H9 (cell line): ENCODE measurements at regions not wholly inside any gene's neighbourhood (a gene's known extent, or its start where the extent isn't known, plus 50 kb on each side); places are given as distances from the start of the nearest gene placed in this dataset.

Experiments used
- DNase-seq: peaks from one replicate; pipeline ENCODE4 v3.0.0-alpha.2; 2017
- H2AFZ ChIP-seq: one replicate; pipeline ENCODE4 v1.6.1; 2013; ENCODE audit warnings: mild to moderate bottlenecking, low read length, control low read depth, moderate library complexity
- H2AK5ac ChIP-seq: 2 replicates; pipeline ENCODE4 v1.6.1; 2013; ENCODE audit warnings: low read length, control low read depth, mixed read lengths; ENCODE audit not compliant: insufficient read length
- H2BK120ac ChIP-seq: one replicate; pipeline ENCODE4 v1.6.1; 2013; ENCODE audit warnings: low read depth, mild to moderate bottlenecking, low read length, control low read depth, inconsistent platforms; ENCODE audit not compliant: poor library complexity, severe bottlenecking
- H2BK12ac ChIP-seq: 2 replicates; pipeline ENCODE4 v1.6.1; 2013; ENCODE audit warnings: low read length, control low read depth, mixed read lengths, low read depth; ENCODE audit not compliant: insufficient read length
- H2BK15ac ChIP-seq: 2 replicates; pipeline ENCODE4 v1.6.1; 2013; ENCODE audit warnings: low read depth, low read length, control low read depth
- H2BK20ac ChIP-seq: one replicate; pipeline ENCODE4 v1.6.1; 2013; ENCODE audit warnings: low read depth, mild to moderate bottlenecking, low read length, control low read depth, inconsistent platforms; ENCODE audit not compliant: poor library complexity, severe bottlenecking
- H2BK5ac ChIP-seq: 2 replicates; pipeline ENCODE4 v1.6.1; 2013; ENCODE audit warnings: low read length, control low read depth, mixed read lengths; ENCODE audit not compliant: insufficient read length
- H3K14ac ChIP-seq: 2 replicates; pipeline ENCODE4 v1.6.1; 2013; ENCODE audit warnings: low read length, control low read depth; ENCODE audit not compliant: insufficient read depth
- H3K18ac ChIP-seq: 2 replicates; pipeline ENCODE4 v1.6.1; 2013; ENCODE audit warnings: low read depth, mild to moderate bottlenecking, mixed read lengths, low read length, control low read depth; ENCODE audit not compliant: insufficient read length
- H3K23ac ChIP-seq: 2 replicates; pipeline ENCODE4 v1.6.1; 2013; ENCODE audit warnings: low read length, control low read depth, mixed read lengths, low read depth; ENCODE audit not compliant: insufficient read length
- H3K23me2 ChIP-seq: 2 replicates; pipeline ENCODE4 v1.6.1; 2013; ENCODE audit warnings: low read depth, mild to moderate bottlenecking, mixed read lengths, low read length, control low read depth; ENCODE audit not compliant: insufficient read length, poor library complexity, severe bottlenecking
- H3K27ac ChIP-seq: 2 replicates; pipeline ENCODE4 v1.5.1; 2013; ENCODE audit warnings: low read length, control low read depth, mixed read lengths, low read depth; ENCODE audit not compliant: insufficient read length
- H3K27me3 ChIP-seq: 2 replicates; pipeline ENCODE4 v1.6.1; 2013; ENCODE audit warnings: low read length, control low read depth, inconsistent platforms; ENCODE audit not compliant: insufficient read depth
- H3K4ac ChIP-seq: 2 replicates; pipeline ENCODE4 v1.6.1; 2013; ENCODE audit warnings: low read depth, mild to moderate bottlenecking, control low read depth, inconsistent platforms, low read length, moderate library complexity
- H3K4me1 ChIP-seq: 2 replicates; pipeline ENCODE4 v1.6.1; 2013; ENCODE audit warnings: low read length, control low read depth, inconsistent platforms; ENCODE audit not compliant: insufficient read depth
- H3K4me2 ChIP-seq: 2 replicates; pipeline ENCODE4 v1.6.1; 2013; ENCODE audit warnings: low read length, control low read depth, mixed read lengths; ENCODE audit not compliant: insufficient read length, insufficient read depth
- H3K56ac ChIP-seq: 2 replicates; pipeline ENCODE4 v1.6.1; 2013; ENCODE audit warnings: low read depth, mild to moderate bottlenecking, mixed read lengths, low read length, control low read depth; ENCODE audit not compliant: insufficient read length
- H3K79me1 ChIP-seq: 2 replicates; pipeline ENCODE4 v1.6.1; 2013; ENCODE audit warnings: low read depth, mild to moderate bottlenecking, moderate library complexity, low read length, control low read depth, inconsistent platforms; ENCODE audit not compliant: insufficient read depth, poor library complexity, severe bottlenecking
- H3K79me2 ChIP-seq: 2 replicates; pipeline ENCODE4 v1.6.1; 2013; ENCODE audit warnings: low read length, control low read depth, inconsistent platforms; ENCODE audit not compliant: insufficient read depth
- H3K9ac ChIP-seq: 2 replicates; pipeline ENCODE4 v1.6.1; 2013; ENCODE audit warnings: low read length, control low read depth, mixed read lengths; ENCODE audit not compliant: insufficient read length; ENCODE audit errors: extremely low read depth
- H3K9me3 ChIP-seq: one replicate; pipeline ENCODE4 v1.6.1; 2013; ENCODE audit warnings: low read depth, low read length, inconsistent platforms; ENCODE audit not compliant: control insufficient read depth
- H3T11ph ChIP-seq: one replicate; pipeline ENCODE4 v1.6.1; 2013; ENCODE audit warnings: mild to moderate bottlenecking, low read length, control low read depth, inconsistent platforms
- H4K20me1 ChIP-seq: one replicate; pipeline ENCODE4 v1.6.1; 2013; ENCODE audit not compliant: control insufficient read depth, insufficient read length, insufficient read depth
- H4K5ac ChIP-seq: 2 replicates; pipeline ENCODE4 v1.6.1; 2013; ENCODE audit warnings: low read depth, mild to moderate bottlenecking, mixed read lengths, low read length, control low read depth; ENCODE audit not compliant: insufficient read length
- H4K8ac ChIP-seq: replicated peaks from 2 replicates; pipeline ENCODE4 v1.6.1; 2013; ENCODE audit warnings: low read length, control low read depth, mixed read lengths, low read depth; ENCODE audit not compliant: insufficient read length
- H4K91ac ChIP-seq: 2 replicates; pipeline ENCODE4 v1.6.1; 2013; ENCODE audit warnings: low read depth, mild to moderate bottlenecking, moderate library complexity, mixed read lengths, low read length, control low read depth; ENCODE audit not compliant: insufficient read length
- H3K27ac Mint-ChIP-seq, 3 experiments: 2 replicates in 2 of 3; 3 replicates in 1 of 3; pipeline ENCODE4 v1.8.0; 2020 to 2021; ENCODE audit warnings: mixed read lengths in 3 of 3, mild to moderate bottlenecking in 1 of 3, moderate library complexity in 1 of 3
- H3K27me3 Mint-ChIP-seq: 2 replicates; pipeline ENCODE4 v1.8.0; 2021; ENCODE audit warnings: low read depth, mild to moderate bottlenecking, moderate library complexity, mixed read lengths
- H3K36me3 Mint-ChIP-seq, 3 experiments: 2 replicates in 2 of 3; 3 replicates in 1 of 3; pipeline ENCODE4 v1.8.0; 2020 to 2021; ENCODE audit warnings: low read depth in 3 of 3, mixed read lengths in 3 of 3; ENCODE audit not compliant: insufficient read depth in 1 of 3
- H3K4me1 Mint-ChIP-seq, 2 experiments: 2 replicates each; pipeline ENCODE4 v1.8.0; 2020; ENCODE audit warnings: mixed read lengths in 2 of 2
- H3K4me3 Mint-ChIP-seq, 2 experiments: 2 replicates in 1 of 2; 3 replicates in 1 of 2; pipeline ENCODE4 v1.8.0; 2020 to 2021; ENCODE audit warnings: mild to moderate bottlenecking in 2 of 2, mixed read lengths in 2 of 2, moderate library complexity in 1 of 2
- H3K9me3 Mint-ChIP-seq, 2 experiments: 2 replicates in 1 of 2; 3 replicates in 1 of 2; pipeline ENCODE4 v1.8.0; 2020; ENCODE audit warnings: mild to moderate bottlenecking in 2 of 2, mixed read lengths in 2 of 2, moderate library complexity in 1 of 2
- CTCF ChIP-seq: fragments of 200-600 bp; sonication (generic); conservative IDR thresholded peaks from 3 replicates; pipeline ENCODE4 v1.8.0; 2021; ENCODE audit warnings: antibody characterized with exemption, mild to moderate bottlenecking
- WGBS: extraction: QIAGEN DNeasy Blood & Tissue Kit; methylation state at CpG from one replicate; pipeline ENCODE4 v1.1.7; 2013; ENCODE audit warnings: missing lambda C conversion rate, low lambda C conversion rate, mixed read lengths; ENCODE audit not compliant: insufficient read length; ENCODE audit errors: extremely low coverage; 5-methylcytosine and 5-hydroxymethylcytosine counted together

GRCh38 chr10:25105743-25106260 is 69.0 kb upstream of the GPR158 start:
- H3K14ac ChIP-seq = no peak overlapping the region
- H3K4me2 ChIP-seq = peak overlapping the region; percentile 34
- H3K27me3 ChIP-seq = no peaks in the 10 kb centered on the region; the same call in 1 of the 2 replicates
- no peak for DNase-seq
- no peaks in the 10 kb centered on the region for H3K23me2 ChIP-seq
- no peak overlapping the region for H2BK15ac ChIP-seq
- no peak overlapping the region for H2BK5ac ChIP-seq
- no peak overlapping the region for H3K56ac ChIP-seq
- no peak overlapping the region for H4K91ac ChIP-seq
- no peak overlapping the region for H3K4me3 Mint-ChIP-seq
- no peaks in the 10 kb centered on the region for H3K79me2 ChIP-seq
- no peak overlapping the region for H3K9ac ChIP-seq
- no peak overlapping the region for H3K27ac ChIP-seq
- no peaks in the 10 kb centered on the region for H3K9me3 ChIP-seq
- H3K27ac Mint-ChIP-seq = no peak overlapping the region
- H4K20me1 ChIP-seq = no peaks in the 10 kb centered on the region
- H2BK12ac ChIP-seq = no peak overlapping the region
- TF ChIP-seq CTCF = no peak
- H4K5ac ChIP-seq = no peak overlapping the region
- H4K8ac ChIP-seq = no peak overlapping the region
- H3T11ph ChIP-seq = no peak overlapping the region
- H3K79me1 ChIP-seq = no peaks in the 10 kb centered on the region
- H2BK20ac ChIP-seq = no peak overlapping the region
- no peak overlapping the region for H3K18ac ChIP-seq
- no peaks in the 10 kb centered on the region; a peak in 1 of 7 replicates for H3K36me3 Mint-ChIP-seq
- no peak overlapping the region for H2BK120ac ChIP-seq
- WGBS = no CpG with 5 or more reads among the region's 5 CpGs
- H2AK5ac ChIP-seq = no peak overlapping the region
- peaks cover 4% of the 10 kb centered on the region for H3K4me1 ChIP-seq
- H2AFZ ChIP-seq = no peak overlapping the region
- H3K23ac ChIP-seq = no peak overlapping the region
- no peak overlapping the region for H3K4ac ChIP-seq
- H3K27me3 Mint-ChIP-seq = peaks cover 2% of the 10 kb centered on the region
- peaks cover 66 to 70% of the 10 kb centered on the region in 2 experiments for H3K4me1 Mint-ChIP-seq
- H3K9me3 Mint-ChIP-seq = no peaks in the 10 kb centered on the region; a peak in 1 of 5 replicates
